Left hindlimb (tissue), 1 donor: ENCODE measurements at regions not wholly inside any gene's neighbourhood (a gene's known extent, or its start where the extent isn't known, plus 50 kb on each side); places are given as distances from the start of the nearest gene placed in this dataset.
A peak's percentile ranks its signal among the peaks of the same experiment; 100 is the strongest.

Experiments used
- DNase-seq: peaks from one replicate; pipeline ENCODE4 v3.0.0-alpha.2; 2018

- DNase-seq, result no peak
These were observed 114.4 kb upstream of the POU1F1 start for GRCh38 chr3:87390821-87391220.

- DNase-seq, result no peak
These were observed 114.0 kb upstream of the POU1F1 start for GRCh38 chr3:87390353-87390752.

GRCh38 chr3:87375231-87375682 lies 98.9 kb upstream of the POU1F1 start:
- no peak for DNase-seq

GRCh38 chr3:87370007-87370406 lies 93.6 kb upstream of the POU1F1 start:
- DNase-seq, result no peak

GRCh38 chr3:87367736-87368135 lies 91.4 kb upstream of the POU1F1 start:
- DNase-seq, result no peak

GRCh38 chr3:87363721-87364120 lies 87.3 kb upstream of the POU1F1 start:
- no peak for DNase-seq

GRCh38 chr3:87361956-87362355 lies 85.6 kb upstream of the POU1F1 start:
- no peak for DNase-seq

GRCh38 chr3:87361271-87361670 lies 84.9 kb upstream of the POU1F1 start:
- DNase-seq, result no peak

- DNase-seq, result peak; percentile 36
These were observed 83.4 kb upstream of the POU1F1 start for GRCh38 chr3:87359826-87360225.

- no peak for DNase-seq
These were observed 82.6 kb upstream of the POU1F1 start for GRCh38 chr3:87359025-87359424.

GRCh38 chr3:87358066-87358465 lies 81.7 kb upstream of the POU1F1 start:
- DNase-seq, result no peak

GRCh38 chr3:87354398-87354797 lies 78.0 kb upstream of the POU1F1 start:
- no peak for DNase-seq

- DNase-seq, result no peak
These were observed 75.6 kb upstream of the POU1F1 start for GRCh38 chr3:87351937-87352336.

- no peak for DNase-seq
These were observed 74.2 kb upstream of the POU1F1 start for GRCh38 chr3:87350367-87351199.

- DNase-seq, result no peak
These were observed 73.4 kb upstream of the POU1F1 start for GRCh38 chr3:87349833-87350232.

- DNase-seq, result no peak
These were observed 60.4 kb upstream of the POU1F1 start for GRCh38 chr3:87336761-87337160.

GRCh38 chr3:87335931-87336330 lies 59.5 kb upstream of the POU1F1 start:
- DNase-seq, result no peak

- DNase-seq, result no peak
These were observed 57.1 kb upstream of the POU1F1 start for GRCh38 chr3:87333393-87333892.

- no peak for DNase-seq
These were observed 56.4 kb upstream of the POU1F1 start for GRCh38 chr3:87332789-87333188.

GRCh38 chr3:87329065-87329464 lies 52.7 kb upstream of the POU1F1 start:
- no peak for DNase-seq
